ENCODE measurements at regions not wholly inside any gene's neighbourhood (a gene's known extent, or its start where the extent isn't known, plus 50 kb on each side); places are given as distances from the start of the nearest gene placed in this dataset.

DNA sequence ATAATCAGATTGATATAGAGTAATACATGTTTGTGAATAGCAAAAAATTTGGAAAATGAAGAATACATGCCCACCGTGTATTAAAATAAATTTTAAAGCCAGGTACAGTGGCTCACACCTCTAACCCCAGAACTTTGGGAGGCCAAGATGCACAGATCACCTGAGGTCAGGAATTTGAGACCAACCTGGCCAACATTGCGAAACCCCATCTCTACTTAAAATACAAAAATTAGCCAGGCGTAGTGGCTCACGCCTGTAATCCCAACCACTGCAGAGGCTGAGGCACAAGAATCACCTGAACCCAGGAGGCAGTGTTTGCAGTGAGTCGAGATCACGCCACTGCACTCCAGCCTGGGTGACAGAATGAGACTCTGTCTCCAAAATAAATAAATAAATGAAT, 266.3 kb downstream of the SI start:
- no peaks in the 10 kb centered on the region for H3K9me3 ChIP-seq (ENCODE audit: control insufficient read depth in 1 of 2, insufficient read depth in 1 of 2, low read depth in 1 of 2, low read length in 2 of 2)
- H3K9me2 ChIP-seq (ENCODE audit: insufficient read depth) = no peaks in the 10 kb centered on the region
- no TSS peak for BruUV-seq (replicated peaks)
- H3K27ac ChIP-seq (ENCODE audit: low read depth, low read length) = no peak overlapping the region
- H3K27me3 ChIP-seq (ENCODE audit: insufficient read depth, low read length) = no peaks in the 10 kb centered on the region
- ChIA-PET CTCF (no interaction called here), RAD21 (ENCODE audit: low non-redundant PET in 1 of 2, low total read pairs in 2 of 2, uncharacterized antibody in 2 of 2, unreplicated experiment in 2 of 2) (no interaction called here), POLR2A (no interaction called here)
- no peak overlapping the region for H3K9ac ChIP-seq (ENCODE audit: low read length)
- no peaks in the 10 kb centered on the region for H3K36me3 ChIP-seq (ENCODE audit: control insufficient read depth in 1 of 2, insufficient read depth in 2 of 2, low read length in 2 of 2)
- intact Hi-C loops (cut with micrococcal nuclease) = no loop called here
- no peak overlapping the region for H3K4me3 ChIP-seq (replicated peaks in 1 of 2; ENCODE audit: low read depth in 1 of 2, low read length in 2 of 2)
- DNase-seq (ENCODE audit: low read depth, low spot score) (no peak), ATAC-seq (no peak)
- TF ChIP-seq SRF (IDR thresholded peaks at IDR 0.05; ENCODE audit: low read depth) = no peak
- TF ChIP-seq ZNF274 (IDR thresholded peaks at IDR 0.05; ENCODE audit: low read depth, low read length) = no peak
- TF ChIP-seq, protein P1, sequence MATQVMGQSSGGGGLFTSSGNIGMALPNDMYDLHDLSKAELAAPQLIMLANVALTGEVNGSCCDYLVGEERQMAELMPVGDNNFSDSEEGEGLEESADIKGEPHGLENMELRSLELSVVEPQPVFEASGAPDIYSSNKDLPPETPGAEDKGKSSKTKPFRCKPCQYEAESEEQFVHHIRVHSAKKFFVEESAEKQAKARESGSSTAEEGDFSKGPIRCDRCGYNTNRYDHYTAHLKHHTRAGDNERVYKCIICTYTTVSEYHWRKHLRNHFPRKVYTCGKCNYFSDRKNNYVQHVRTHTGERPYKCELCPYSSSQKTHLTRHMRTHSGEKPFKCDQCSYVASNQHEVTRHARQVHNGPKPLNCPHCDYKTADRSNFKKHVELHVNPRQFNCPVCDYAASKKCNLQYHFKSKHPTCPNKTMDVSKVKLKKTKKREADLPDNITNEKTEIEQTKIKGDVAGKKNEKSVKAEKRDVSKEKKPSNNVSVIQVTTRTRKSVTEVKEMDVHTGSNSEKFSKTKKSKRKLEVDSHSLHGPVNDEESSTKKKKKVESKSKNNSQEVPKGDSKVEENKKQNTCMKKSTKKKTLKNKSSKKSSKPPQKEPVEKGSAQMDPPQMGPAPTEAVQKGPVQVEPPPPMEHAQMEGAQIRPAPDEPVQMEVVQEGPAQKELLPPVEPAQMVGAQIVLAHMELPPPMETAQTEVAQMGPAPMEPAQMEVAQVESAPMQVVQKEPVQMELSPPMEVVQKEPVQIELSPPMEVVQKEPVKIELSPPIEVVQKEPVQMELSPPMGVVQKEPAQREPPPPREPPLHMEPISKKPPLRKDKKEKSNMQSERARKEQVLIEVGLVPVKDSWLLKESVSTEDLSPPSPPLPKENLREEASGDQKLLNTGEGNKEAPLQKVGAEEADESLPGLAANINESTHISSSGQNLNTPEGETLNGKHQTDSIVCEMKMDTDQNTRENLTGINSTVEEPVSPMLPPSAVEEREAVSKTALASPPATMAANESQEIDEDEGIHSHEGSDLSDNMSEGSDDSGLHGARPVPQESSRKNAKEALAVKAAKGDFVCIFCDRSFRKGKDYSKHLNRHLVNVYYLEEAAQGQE (IDR thresholded peaks at IDR 0.05; ENCODE audit: low read depth) = no peak
- no peak for TF ChIP-seq TCF7L2 (IDR thresholded peaks at IDR 0.05; ENCODE audit: borderline replicate concordance, extremely low read depth, insufficient read depth, insufficient read length)
- TF ChIP-seq EZH2 (IDR thresholded peaks at IDR 0.05) = no peak
- TF ChIP-seq SP1 (IDR thresholded peaks at IDR 0.05; ENCODE audit: low read depth) = no peak
- TF ChIP-seq, protein P2, sequence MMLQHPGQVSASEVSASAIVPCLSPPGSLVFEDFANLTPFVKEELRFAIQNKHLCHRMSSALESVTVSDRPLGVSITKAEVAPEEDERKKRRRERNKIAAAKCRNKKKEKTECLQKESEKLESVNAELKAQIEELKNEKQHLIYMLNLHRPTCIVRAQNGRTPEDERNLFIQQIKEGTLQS (IDR thresholded peaks at IDR 0.05) = no peak
- TF ChIP-seq, protein P3, sequence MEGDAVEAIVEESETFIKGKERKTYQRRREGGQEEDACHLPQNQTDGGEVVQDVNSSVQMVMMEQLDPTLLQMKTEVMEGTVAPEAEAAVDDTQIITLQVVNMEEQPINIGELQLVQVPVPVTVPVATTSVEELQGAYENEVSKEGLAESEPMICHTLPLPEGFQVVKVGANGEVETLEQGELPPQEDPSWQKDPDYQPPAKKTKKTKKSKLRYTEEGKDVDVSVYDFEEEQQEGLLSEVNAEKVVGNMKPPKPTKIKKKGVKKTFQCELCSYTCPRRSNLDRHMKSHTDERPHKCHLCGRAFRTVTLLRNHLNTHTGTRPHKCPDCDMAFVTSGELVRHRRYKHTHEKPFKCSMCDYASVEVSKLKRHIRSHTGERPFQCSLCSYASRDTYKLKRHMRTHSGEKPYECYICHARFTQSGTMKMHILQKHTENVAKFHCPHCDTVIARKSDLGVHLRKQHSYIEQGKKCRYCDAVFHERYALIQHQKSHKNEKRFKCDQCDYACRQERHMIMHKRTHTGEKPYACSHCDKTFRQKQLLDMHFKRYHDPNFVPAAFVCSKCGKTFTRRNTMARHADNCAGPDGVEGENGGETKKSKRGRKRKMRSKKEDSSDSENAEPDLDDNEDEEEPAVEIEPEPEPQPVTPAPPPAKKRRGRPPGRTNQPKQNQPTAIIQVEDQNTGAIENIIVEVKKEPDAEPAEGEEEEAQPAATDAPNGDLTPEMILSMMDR (IDR thresholded peaks at IDR 0.05 in 2 of 3, conservative IDR thresholded peaks at IDR 0.05 in 1 of 3; ENCODE audit: borderline replicate concordance in 1 of 3, insufficient read depth in 1 of 3, low read depth in 2 of 3, low read length in 2 of 3) = no peak
- no peak for TF ChIP-seq JUND (IDR thresholded peaks at IDR 0.05)
- no peak for TF ChIP-seq ELF1 (IDR thresholded peaks at IDR 0.05; ENCODE audit: borderline replicate concordance, low read depth)
- no peak for TF ChIP-seq EGR1 (IDR thresholded peaks at IDR 0.05; ENCODE audit: low read depth)
- no peak for TF ChIP-seq RAD21 (IDR thresholded peaks at IDR 0.05; ENCODE audit: low read depth)
- TF ChIP-seq ZFX (IDR thresholded peaks at IDR 0.05) = no peak
- TF ChIP-seq, protein P4, sequence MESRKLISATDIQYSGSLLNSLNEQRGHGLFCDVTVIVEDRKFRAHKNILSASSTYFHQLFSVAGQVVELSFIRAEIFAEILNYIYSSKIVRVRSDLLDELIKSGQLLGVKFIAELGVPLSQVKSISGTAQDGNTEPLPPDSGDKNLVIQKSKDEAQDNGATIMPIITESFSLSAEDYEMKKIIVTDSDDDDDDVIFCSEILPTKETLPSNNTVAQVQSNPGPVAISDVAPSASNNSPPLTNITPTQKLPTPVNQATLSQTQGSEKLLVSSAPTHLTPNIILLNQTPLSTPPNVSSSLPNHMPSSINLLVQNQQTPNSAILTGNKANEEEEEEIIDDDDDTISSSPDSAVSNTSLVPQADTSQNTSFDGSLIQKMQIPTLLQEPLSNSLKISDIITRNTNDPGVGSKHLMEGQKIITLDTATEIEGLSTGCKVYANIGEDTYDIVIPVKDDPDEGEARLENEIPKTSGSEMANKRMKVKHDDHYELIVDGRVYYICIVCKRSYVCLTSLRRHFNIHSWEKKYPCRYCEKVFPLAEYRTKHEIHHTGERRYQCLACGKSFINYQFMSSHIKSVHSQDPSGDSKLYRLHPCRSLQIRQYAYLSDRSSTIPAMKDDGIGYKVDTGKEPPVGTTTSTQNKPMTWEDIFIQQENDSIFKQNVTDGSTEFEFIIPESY (IDR thresholded peaks at IDR 0.05; ENCODE audit: extremely low read depth, insufficient replicate concordance, low read length) = no peak
- no peak for TF ChIP-seq SIN3A (IDR thresholded peaks at IDR 0.05; ENCODE audit: low read depth)
- no peak for TF ChIP-seq YY1 (IDR thresholded peaks at IDR 0.05; ENCODE audit: extremely low read depth, insufficient replicate concordance, low read depth, low read length)
- TF ChIP-seq POLR2A (IDR thresholded peaks at IDR 0.05; ENCODE audit: borderline replicate concordance, extremely low read depth, insufficient read depth, insufficient read length) = no peak
- no peak for TF ChIP-seq EZH2phosphoT487 (IDR thresholded peaks at IDR 0.05; ENCODE audit: borderline replicate concordance)
- TF ChIP-seq CEBPB (IDR thresholded peaks at IDR 0.05; ENCODE audit: low read depth) = no peak
- no peaks in the 10 kb centered on the region for H4K20me1 ChIP-seq (ENCODE audit: insufficient read depth)
- H3K4me1 ChIP-seq (ENCODE audit: control insufficient read depth in 1 of 2, insufficient read depth in 2 of 2, low read length in 2 of 2) = no peaks in the 10 kb centered on the region
- H2AFZ ChIP-seq (ENCODE audit: low read depth, low read length, poor library complexity, severe bottlenecking) = no peak overlapping the region
- no peaks in the 10 kb centered on the region for H3K79me2 ChIP-seq (ENCODE audit: insufficient read depth, low read length)
- no peak overlapping the region for H3K4me2 ChIP-seq (ENCODE audit: low read length)

All from HCT116 (cell line).